Endothelial cell of umbilical vein (primary cell): ENCODE measurements at regions not wholly inside any gene's neighbourhood (a gene's known extent, or its start where the extent isn't known, plus 50 kb on each side); places are given as distances from the start of the nearest gene placed in this dataset.

ENCODE experiments used
- BruUV-seq: library from RNA; stranded (reverse); fragments of 400-500 nt; replicated peaks from 2 replicates; lab custom pipeline; 2021; lab: Mats Ljungman, UMichigan
- CTCF ChIA-PET: fragments of 300-600, 350-600 bp; sonication (Branson Sonifier 250); formaldehyde crosslinking; loops from one replicate; lab custom pipeline; 2021; ENCODE audit warnings: antibody characterized with exemption, inconsistent platforms; lab: Charles Lee
- POLR2A ChIA-PET: fragments of 300-600, 350-600 bp; sonication (Branson Sonifier 250); formaldehyde crosslinking; loops from one replicate; lab custom pipeline; 2021; ENCODE audit warnings: antibody characterized with exemption, inconsistent platforms; lab: Charles Lee
- DNase-seq: peaks from one replicate; pipeline ENCODE4 v3.0.0-alpha.2; 2011; ENCODE audit warnings: low read depth, low spot score
- FAIRE-seq: peaks from 2 replicates; lab custom pipeline; 2011; peaks lifted over from hg19 to GRCh38; lab: Jason Lieb, UNC
- H2AFZ ChIP-seq: 2 replicates; pipeline ENCODE4 v1.6.0; 2012; ENCODE audit warnings: low read depth, low read length, control low read depth, inconsistent platforms
- H3K27ac ChIP-seq: 2 replicates; pipeline ENCODE4 v1.5.1; 2011; ENCODE audit warnings: low read depth, mild to moderate bottlenecking, control low read depth, low read length, moderate library complexity; ENCODE audit not compliant: insufficient read depth
- H3K27me3 ChIP-seq, 2 experiments: 2 replicates each; pipeline versions ENCODE4 v1.6.0 to v1.6.1; 2011; ENCODE audit warnings: low read length in 2 of 2, mixed read lengths in 1 of 2; ENCODE audit not compliant: control insufficient read depth in 2 of 2, insufficient read depth in 2 of 2
- H3K36me3 ChIP-seq, 2 experiments: 2 replicates in 1 of 2; 3 replicates in 1 of 2; pipeline ENCODE4 v1.5.1; 2011; ENCODE audit warnings: low read length in 2 of 2, mild to moderate bottlenecking in 1 of 2, moderate library complexity in 1 of 2; ENCODE audit not compliant: control insufficient read depth in 2 of 2, insufficient read depth in 2 of 2; ENCODE audit errors: extremely low read depth in 1 of 2
- H3K4me1 ChIP-seq: 3 replicates; pipeline ENCODE4 v1.5.1; 2011; ENCODE audit warnings: mild to moderate bottlenecking, low read length; ENCODE audit not compliant: control insufficient read depth, insufficient read depth; ENCODE audit errors: extremely low read depth
- H3K4me2 ChIP-seq: 2 replicates; pipeline ENCODE4 v1.6.1; 2011; ENCODE audit warnings: low read length, control low read depth, mixed read lengths; ENCODE audit not compliant: insufficient read depth
- H3K4me3 ChIP-seq, 3 experiments: fragments of 200-600 bp in 1 of 3; sonication (generic), shearing (Covaris generic) in 1 of 3; replicated peaks in 1 of 3; 2 replicates each; pipeline ENCODE4 v1.5.1; 2011 to 2016; ENCODE audit warnings: control low read depth in 3 of 3, low read length in 3 of 3, mild to moderate bottlenecking in 2 of 3, inconsistent platforms in 1 of 3, low read depth in 1 of 3, moderate library complexity in 1 of 3; ENCODE audit not compliant: insufficient read depth in 1 of 3
- H3K79me2 ChIP-seq: 2 replicates; pipeline ENCODE4 v1.6.0; 2012; ENCODE audit warnings: low read length, inconsistent platforms; ENCODE audit not compliant: control insufficient read depth, insufficient read depth
- H3K9ac ChIP-seq: replicated peaks from 2 replicates; pipeline ENCODE3; 2011; ENCODE audit warnings: low read length, control low read depth; ENCODE audit not compliant: insufficient read depth; ENCODE audit errors: extremely low read depth
- H3K9me1 ChIP-seq: replicated peaks from 3 replicates; pipeline ENCODE4 v1.6.0; 2011; ENCODE audit warnings: mild to moderate bottlenecking, low read length; ENCODE audit not compliant: control insufficient read depth, insufficient read depth; ENCODE audit errors: extremely low read depth
- H3K9me3 ChIP-seq: replicated peaks from 2 replicates; pipeline ENCODE4 v1.5.1; 2012; ENCODE audit warnings: low read length, inconsistent platforms; ENCODE audit not compliant: control insufficient read depth, insufficient read depth
- H4K20me1 ChIP-seq: replicated peaks from 2 replicates; pipeline ENCODE3; 2011; ENCODE audit warnings: mild to moderate bottlenecking, low read length; ENCODE audit not compliant: control insufficient read depth, insufficient read depth; ENCODE audit errors: extremely low read depth
- EZH2 ChIP-seq: IDR thresholded peaks from 2 replicates; pipeline ENCODE4 v1.6.1; 2012; ENCODE audit warnings: borderline replicate concordance, low read depth, mild to moderate bottlenecking, moderate library complexity, low read length, inconsistent platforms; ENCODE audit not compliant: severe bottlenecking
- FOS ChIP-seq: IDR thresholded peaks from 2 replicates; pipeline ENCODE4 v1.6.1; 2011; ENCODE audit warnings: mild to moderate bottlenecking, low read length, moderate library complexity, borderline replicate concordance; ENCODE audit not compliant: insufficient read depth
- GATA2 ChIP-seq: IDR thresholded peaks from 2 replicates; pipeline ENCODE4 v1.7.0; 2011; ENCODE audit warnings: low read depth, mild to moderate bottlenecking, moderate library complexity, mixed read lengths, low read length; ENCODE audit not compliant: insufficient read length, insufficient read depth
- JUN ChIP-seq: IDR thresholded peaks from 2 replicates; pipeline ENCODE4 v1.6.1; 2011; ENCODE audit warnings: borderline replicate concordance, low read depth; ENCODE audit not compliant: insufficient read length, insufficient read depth
- MYC ChIP-seq: IDR thresholded peaks from one replicate; pipeline ENCODE4 v1.6.1; 2011; ENCODE audit warnings: mild to moderate bottlenecking, low read depth, low read length
- POLR2A ChIP-seq: IDR thresholded peaks from 2 replicates; pipeline ENCODE4 v1.6.1; 2012; ENCODE audit warnings: low read depth, mild to moderate bottlenecking, control low read depth, low read length
- POLR2AphosphoS5 ChIP-seq: IDR thresholded peaks from 2 replicates; pipeline ENCODE4 v1.6.1; 2012; ENCODE audit warnings: low read depth, mild to moderate bottlenecking, control low read depth, low read length, moderate library complexity; ENCODE audit not compliant: insufficient read depth
- dilution Hi-C: fragments of 300-500 bp; cut with MboI; formaldehyde crosslinking; loops from one replicate; pipeline ENCODE4 v1.15.0; 2019; ENCODE audit warnings: low sequenced_read_pairs; ENCODE audit not compliant: extremely low pct_ligation_motif_present
- intact Hi-C: fragments of 100-400 bp; cut with micrococcal nuclease; formaldehyde crosslinking; loops from one replicate; pipeline ENCODE4 v1.10.0; 2022
- TF ChIP-seq, protein P1 (sequence below), 2 donors: IDR thresholded peaks; 1 replicate in 1 of 2; 2 replicates in 1 of 2; pipeline ENCODE4 v1.5.1; 2011; ENCODE audit warnings: low read length in 2 of 2, mild to moderate bottlenecking in 2 of 2, moderate library complexity in 2 of 2, control low read depth in 1 of 2, inconsistent platforms in 1 of 2, low read depth in 1 of 2; ENCODE audit not compliant: insufficient read depth in 1 of 2; ENCODE audit errors: extremely low read depth in 1 of 2
- TF ChIP-seq, protein P2 (sequence below): IDR thresholded peaks from 2 replicates; pipeline ENCODE4 v1.6.1; 2011; ENCODE audit not compliant: insufficient read depth, insufficient read length

DNA sequence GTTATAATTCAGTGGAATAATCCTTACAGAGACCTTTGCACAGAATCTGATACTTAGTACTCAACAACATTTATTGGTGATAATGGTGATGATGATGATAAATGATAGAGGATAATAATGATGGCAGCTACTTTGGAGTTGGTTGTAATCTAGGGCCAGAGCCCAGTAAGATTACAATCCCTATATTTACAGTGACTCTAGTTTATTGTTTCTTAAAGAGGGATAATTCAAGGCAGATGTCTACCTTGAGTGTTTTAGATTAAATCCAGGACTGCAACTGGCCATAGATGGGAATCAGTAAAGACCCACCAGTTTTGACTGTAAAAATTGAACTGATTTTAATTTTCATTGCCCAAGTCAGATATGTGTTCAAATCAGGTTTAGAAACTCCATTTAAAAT is 813.9 kb upstream of the CNTNAP5 start:
- Histone ChIP-seq H3K36me3 (no peaks in the 10 kb centered on the region), H3K9me1 (no peaks in the 10 kb centered on the region), H3K4me1 (no peaks in the 10 kb centered on the region), H3K27me3 (no peaks in the 10 kb centered on the region), H3K79me2 (no peaks in the 10 kb centered on the region), H3K27ac (no peak overlapping the region), H2AFZ (no peak overlapping the region), H3K9me3 (peaks cover 3% of the 10 kb centered on the region), H3K9ac (no peak overlapping the region), H3K4me3 (no peak overlapping the region), H3K4me2 (no peak overlapping the region), H4K20me1 (no peaks in the 10 kb centered on the region)
- POLR2A ChIA-PET, result no interaction called here
- DNase-seq, result no peak
- no peak for FAIRE-seq
- dilution Hi-C loops, result no loop called here
- TF ChIP-seq FOS (no peak), GATA2 (no peak), POLR2A (no peak), POLR2AphosphoS5 (no peak), MYC (no peak), EZH2 (no peak), JUN (no peak)
- TF ChIP-seq, protein P1, sequence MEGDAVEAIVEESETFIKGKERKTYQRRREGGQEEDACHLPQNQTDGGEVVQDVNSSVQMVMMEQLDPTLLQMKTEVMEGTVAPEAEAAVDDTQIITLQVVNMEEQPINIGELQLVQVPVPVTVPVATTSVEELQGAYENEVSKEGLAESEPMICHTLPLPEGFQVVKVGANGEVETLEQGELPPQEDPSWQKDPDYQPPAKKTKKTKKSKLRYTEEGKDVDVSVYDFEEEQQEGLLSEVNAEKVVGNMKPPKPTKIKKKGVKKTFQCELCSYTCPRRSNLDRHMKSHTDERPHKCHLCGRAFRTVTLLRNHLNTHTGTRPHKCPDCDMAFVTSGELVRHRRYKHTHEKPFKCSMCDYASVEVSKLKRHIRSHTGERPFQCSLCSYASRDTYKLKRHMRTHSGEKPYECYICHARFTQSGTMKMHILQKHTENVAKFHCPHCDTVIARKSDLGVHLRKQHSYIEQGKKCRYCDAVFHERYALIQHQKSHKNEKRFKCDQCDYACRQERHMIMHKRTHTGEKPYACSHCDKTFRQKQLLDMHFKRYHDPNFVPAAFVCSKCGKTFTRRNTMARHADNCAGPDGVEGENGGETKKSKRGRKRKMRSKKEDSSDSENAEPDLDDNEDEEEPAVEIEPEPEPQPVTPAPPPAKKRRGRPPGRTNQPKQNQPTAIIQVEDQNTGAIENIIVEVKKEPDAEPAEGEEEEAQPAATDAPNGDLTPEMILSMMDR (IDR thresholded peaks at IDR 0.05; ENCODE audit: extremely low read depth in 1 of 2, insufficient read depth in 1 of 2, low read depth in 1 of 2, low read length in 2 of 2), result no peak
- TF ChIP-seq, protein P2, sequence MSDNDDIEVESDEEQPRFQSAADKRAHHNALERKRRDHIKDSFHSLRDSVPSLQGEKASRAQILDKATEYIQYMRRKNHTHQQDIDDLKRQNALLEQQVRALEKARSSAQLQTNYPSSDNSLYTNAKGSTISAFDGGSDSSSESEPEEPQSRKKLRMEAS, result no peak
- CTCF ChIA-PET, result no interaction called here
- BruUV-seq, result no TSS peak
- intact Hi-C loops, result no loop called here
